ENCODE measurements at regions not wholly inside any gene's neighbourhood (a gene's known extent, or its start where the extent isn't known, plus 50 kb on each side); places are given as distances from the start of the nearest gene placed in this dataset.

- no peaks in the 10 kb centered on the region for H3K27me3 ChIP-seq (ENCODE audit: control insufficient read depth, insufficient read depth, low read length)
- H3K4me3 ChIP-seq (ENCODE audit: insufficient read depth, low read depth, low read length): no peak overlapping the region
- no peak for DNase-seq
- H3K36me3 ChIP-seq (replicated peaks; ENCODE audit: control insufficient read depth, insufficient read depth, low read length): no peaks in the 10 kb centered on the region
Observed at GRCh38 chr15:95829062-95829461, 501.4 kb upstream of the NR2F2 start.

- H3K36me3 ChIP-seq (replicated peaks; ENCODE audit: control insufficient read depth, insufficient read depth, low read length): no peaks in the 10 kb centered on the region
- no peak overlapping the region for H3K4me3 ChIP-seq (ENCODE audit: insufficient read depth, low read depth, low read length)
- no peaks in the 10 kb centered on the region for H3K27me3 ChIP-seq (ENCODE audit: control insufficient read depth, insufficient read depth, low read length)
- no peak for DNase-seq
Observed at GRCh38 chr15:95830281-95830680, 500.2 kb upstream of the NR2F2 start.

- Histone ChIP-seq H3K27me3 (ENCODE audit: control insufficient read depth, insufficient read depth, low read length) (no peaks in the 10 kb centered on the region), H3K36me3 (replicated peaks; ENCODE audit: control insufficient read depth, insufficient read depth, low read length) (no peaks in the 10 kb centered on the region), H3K4me3 (ENCODE audit: insufficient read depth, low read depth, low read length) (no peak overlapping the region)
- DNase-seq: no peak
Observed at GRCh38 chr15:95832668-95833067, 497.8 kb upstream of the NR2F2 start.

DNA sequence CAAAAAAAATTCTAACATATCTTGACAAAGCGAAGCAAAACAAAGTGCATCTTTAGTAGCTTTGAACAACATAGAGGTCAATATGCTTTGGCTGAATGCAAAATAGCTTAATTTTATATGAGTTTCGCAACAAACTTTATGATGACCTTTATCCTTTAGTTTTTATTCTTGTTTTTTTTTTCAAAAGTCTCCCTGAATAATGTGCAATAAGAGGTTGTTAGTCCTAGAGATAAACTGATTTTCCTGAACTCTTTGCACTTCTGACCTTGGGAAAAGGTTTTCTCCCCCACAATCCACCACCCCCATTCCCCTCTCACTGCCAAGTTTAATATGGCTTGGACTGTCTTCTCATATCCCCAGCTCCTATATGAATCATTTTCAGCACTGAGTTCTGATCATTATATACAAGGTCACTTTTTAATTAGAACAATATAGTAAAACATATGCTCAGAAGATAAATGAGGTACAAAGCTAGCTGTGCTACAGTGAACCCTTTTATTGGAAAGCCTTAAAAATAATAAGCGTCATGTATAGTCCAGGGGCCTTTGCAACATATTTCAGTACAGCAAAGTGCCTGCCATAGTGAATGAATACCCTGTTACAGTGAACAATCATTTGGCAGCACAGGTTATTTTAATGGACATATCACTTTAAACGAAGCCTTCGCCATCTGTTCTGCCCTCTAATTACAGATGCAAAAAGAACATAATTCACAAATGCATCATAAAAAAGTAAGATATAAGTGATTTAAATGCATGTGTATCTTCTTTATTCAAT, 496.3 kb upstream of the NR2F2 start:
- Histone ChIP-seq H3K27me3 (ENCODE audit: control insufficient read depth, insufficient read depth, low read length) (no peaks in the 10 kb centered on the region), H3K36me3 (replicated peaks; ENCODE audit: control insufficient read depth, insufficient read depth, low read length) (no peaks in the 10 kb centered on the region), H3K4me3 (ENCODE audit: insufficient read depth, low read depth, low read length) (no peak overlapping the region)
- no peak for DNase-seq

DNA sequence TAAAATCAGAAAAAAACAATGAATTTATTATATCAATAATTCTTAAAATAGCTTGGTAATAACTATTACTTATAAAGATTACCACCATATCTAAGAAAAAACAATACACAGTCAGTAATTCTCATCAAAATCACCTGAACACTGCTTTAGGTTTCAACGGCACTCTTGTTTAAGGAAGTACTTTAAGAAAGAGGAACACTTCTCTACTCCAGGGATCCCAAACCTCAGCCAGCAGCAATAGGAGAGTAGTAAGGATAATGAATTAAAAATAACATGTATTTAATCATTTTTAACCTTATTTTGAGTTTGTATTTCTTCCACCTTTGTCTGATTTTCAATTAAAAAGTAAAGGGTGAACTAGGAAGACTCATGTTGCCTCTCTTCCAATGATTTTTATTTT, 494.0 kb upstream of the NR2F2 start:
- no peak for DNase-seq
- Histone ChIP-seq H3K4me3 (ENCODE audit: insufficient read depth, low read depth, low read length) (no peak overlapping the region), H3K36me3 (replicated peaks; ENCODE audit: control insufficient read depth, insufficient read depth, low read length) (no peaks in the 10 kb centered on the region), H3K27me3 (ENCODE audit: control insufficient read depth, insufficient read depth, low read length) (no peaks in the 10 kb centered on the region)

DNA sequence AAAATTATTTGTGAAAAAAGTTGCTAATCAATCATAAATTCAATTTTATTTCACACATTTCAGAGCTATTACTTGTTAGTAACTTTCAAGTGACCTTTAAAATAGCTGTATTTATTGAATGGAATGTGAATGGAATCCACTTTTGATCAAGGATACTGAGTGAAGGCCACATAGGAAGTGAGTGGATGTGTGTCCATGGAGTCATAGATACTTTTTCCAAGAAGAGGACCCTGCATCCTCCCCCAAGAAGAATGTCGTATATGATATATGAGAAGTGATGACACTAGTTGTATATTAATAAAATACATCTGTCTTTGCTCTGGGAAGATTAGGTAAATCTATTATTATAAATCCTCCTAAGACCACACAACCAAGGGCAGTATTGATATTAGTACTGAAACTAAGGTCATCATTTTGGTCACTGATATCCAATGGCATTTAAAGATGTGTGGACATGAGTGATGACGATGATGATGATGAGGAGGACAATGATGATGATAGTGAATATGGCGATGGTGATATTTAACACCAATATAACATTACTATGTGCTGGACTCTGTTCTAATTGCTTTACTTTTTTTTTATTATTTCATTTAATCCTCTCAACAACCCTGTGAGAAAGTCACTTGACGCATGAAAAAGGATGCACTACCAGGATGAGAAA, 493.0 kb upstream of the NR2F2 start:
- H3K36me3 ChIP-seq (replicated peaks; ENCODE audit: control insufficient read depth, insufficient read depth, low read length): no peaks in the 10 kb centered on the region
- no peak overlapping the region for H3K4me3 ChIP-seq (ENCODE audit: insufficient read depth, low read depth, low read length)
- DNase-seq: no peak
- no peaks in the 10 kb centered on the region for H3K27me3 ChIP-seq (ENCODE audit: control insufficient read depth, insufficient read depth, low read length)

DNA sequence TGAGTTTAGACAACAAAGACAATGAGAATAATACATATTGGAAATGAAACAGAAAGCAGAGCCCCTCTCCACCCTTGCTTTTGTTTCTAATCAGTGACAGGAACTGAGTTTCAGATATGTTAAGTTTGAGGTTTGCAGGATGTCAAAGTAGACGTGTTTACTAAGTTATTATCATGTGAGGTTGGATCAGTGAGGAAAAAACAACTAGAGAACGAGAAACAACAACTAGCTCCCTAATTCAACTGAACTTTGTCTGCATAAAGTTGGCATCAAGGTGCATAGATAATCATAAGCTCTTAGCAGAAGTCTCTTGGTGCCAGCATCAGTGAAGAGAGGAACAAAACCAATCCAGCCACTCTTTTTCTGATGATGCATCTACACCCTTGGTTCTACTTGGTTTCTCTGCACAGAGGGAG, 491.1 kb upstream of the NR2F2 start:
- no peak overlapping the region for H3K4me3 ChIP-seq (ENCODE audit: insufficient read depth, low read depth, low read length)
- no peaks in the 10 kb centered on the region for H3K27me3 ChIP-seq (ENCODE audit: control insufficient read depth, insufficient read depth, low read length)
- no peak for DNase-seq
- no peaks in the 10 kb centered on the region for H3K36me3 ChIP-seq (replicated peaks; ENCODE audit: control insufficient read depth, insufficient read depth, low read length)

GRCh38 chr15:95840004-95840403, 490.5 kb upstream of the NR2F2 start:
- H3K27me3 ChIP-seq (ENCODE audit: control insufficient read depth, insufficient read depth, low read length): no peaks in the 10 kb centered on the region
- no peak overlapping the region for H3K4me3 ChIP-seq (ENCODE audit: insufficient read depth, low read depth, low read length)
- no peak for DNase-seq
- H3K36me3 ChIP-seq (replicated peaks; ENCODE audit: control insufficient read depth, insufficient read depth, low read length): no peaks in the 10 kb centered on the region

DNA sequence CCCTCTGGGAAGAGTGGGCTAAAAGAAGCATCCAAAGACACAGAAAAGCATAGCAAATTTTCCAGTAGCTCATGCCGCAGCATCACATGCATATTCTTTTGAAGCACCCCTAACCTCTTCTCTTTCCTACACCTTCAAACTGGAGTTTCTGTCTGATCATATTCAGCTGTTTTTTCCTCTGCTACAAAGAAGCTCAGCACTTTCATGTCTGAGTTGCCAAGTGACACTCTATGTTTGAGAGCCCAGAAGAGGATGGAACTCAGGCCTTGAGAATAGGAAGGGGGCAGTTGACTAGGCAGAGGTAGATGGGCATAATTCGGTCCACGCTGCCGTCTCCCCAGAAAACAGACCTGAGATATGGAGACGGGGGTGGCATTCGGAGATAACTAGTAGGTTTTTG, 489.6 kb upstream of the NR2F2 start:
- Histone ChIP-seq H3K36me3 (replicated peaks; ENCODE audit: control insufficient read depth, insufficient read depth, low read length) (no peaks in the 10 kb centered on the region), H3K4me3 (ENCODE audit: insufficient read depth, low read depth, low read length) (no peak overlapping the region), H3K27me3 (ENCODE audit: control insufficient read depth, insufficient read depth, low read length) (no peaks in the 10 kb centered on the region)
- DNase-seq: no peak

GRCh38 chr15:95842576-95842975, 487.9 kb upstream of the NR2F2 start:
- H3K27me3 ChIP-seq (ENCODE audit: control insufficient read depth, insufficient read depth, low read length): no peaks in the 10 kb centered on the region
- DNase-seq: no peak

GRCh38 chr15:95843241-95843910, 487.1 kb upstream of the NR2F2 start:
- H3K27me3 ChIP-seq (ENCODE audit: control insufficient read depth, insufficient read depth, low read length): no peaks in the 10 kb centered on the region
- no peaks in the 10 kb centered on the region for H3K36me3 ChIP-seq (replicated peaks; ENCODE audit: control insufficient read depth, insufficient read depth, low read length)
- no peak for DNase-seq
- H3K4me3 ChIP-seq (ENCODE audit: insufficient read depth, low read depth, low read length): no peak overlapping the region

More at GRCh38 chr15:95842576-95842975, 487.9 kb upstream of the NR2F2 start:
- Histone ChIP-seq H3K36me3 (replicated peaks; ENCODE audit: control insufficient read depth, insufficient read depth, low read length) (no peaks in the 10 kb centered on the region), H3K4me3 (ENCODE audit: insufficient read depth, low read depth, low read length) (no peak overlapping the region)

DNA sequence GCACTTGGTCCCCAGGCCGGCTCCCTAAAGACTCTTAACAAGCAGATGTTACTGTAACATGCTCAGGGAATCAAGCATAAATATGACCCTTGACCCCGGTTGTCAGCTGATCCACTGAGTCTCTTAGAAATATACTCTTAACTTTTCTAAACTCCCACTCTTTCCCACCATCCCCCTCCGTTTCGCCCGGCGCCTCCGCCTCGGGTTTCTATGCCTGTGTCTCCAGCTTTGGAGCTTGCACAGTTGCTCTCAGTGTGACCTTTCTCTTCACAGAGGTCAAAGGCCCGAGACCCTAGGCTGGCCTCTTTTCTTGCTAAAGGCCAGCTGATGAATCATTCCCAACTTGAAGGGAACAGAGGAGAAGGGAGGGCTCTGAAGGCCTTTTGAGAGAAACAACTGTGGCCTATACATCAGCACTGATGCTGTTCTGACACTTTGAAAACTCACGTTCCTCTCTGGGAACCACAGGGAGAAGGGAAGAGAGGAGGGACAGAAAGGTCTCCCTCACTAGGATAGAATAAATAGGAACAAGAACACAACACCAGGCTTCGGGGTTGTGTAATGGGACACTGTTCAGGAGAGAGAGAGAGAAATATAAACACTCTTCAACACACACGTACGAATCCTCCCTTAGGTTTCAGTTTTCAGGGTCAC, 484.5 kb upstream of the NR2F2 start:
- no peak for DNase-seq
- Histone ChIP-seq H3K27me3 (ENCODE audit: control insufficient read depth, insufficient read depth, low read length) (no peaks in the 10 kb centered on the region), H3K36me3 (replicated peaks; ENCODE audit: control insufficient read depth, insufficient read depth, low read length) (no peaks in the 10 kb centered on the region), H3K4me3 (ENCODE audit: insufficient read depth, low read depth, low read length) (no peak overlapping the region)

- no peak for DNase-seq
- no peaks in the 10 kb centered on the region for H3K27me3 ChIP-seq (ENCODE audit: control insufficient read depth, insufficient read depth, low read length)
- H3K4me3 ChIP-seq (ENCODE audit: insufficient read depth, low read depth, low read length): no peak overlapping the region
- H3K36me3 ChIP-seq (replicated peaks; ENCODE audit: control insufficient read depth, insufficient read depth, low read length): no peaks in the 10 kb centered on the region
Observed at GRCh38 chr15:95848126-95848525, 482.4 kb upstream of the NR2F2 start.

- DNase-seq: no peak
- no peak overlapping the region for H3K4me3 ChIP-seq (ENCODE audit: insufficient read depth, low read depth, low read length)
- H3K36me3 ChIP-seq (replicated peaks; ENCODE audit: control insufficient read depth, insufficient read depth, low read length): no peaks in the 10 kb centered on the region
- H3K27me3 ChIP-seq (ENCODE audit: control insufficient read depth, insufficient read depth, low read length): no peaks in the 10 kb centered on the region
Observed at GRCh38 chr15:95850837-95851236, 479.7 kb upstream of the NR2F2 start.

DNA sequence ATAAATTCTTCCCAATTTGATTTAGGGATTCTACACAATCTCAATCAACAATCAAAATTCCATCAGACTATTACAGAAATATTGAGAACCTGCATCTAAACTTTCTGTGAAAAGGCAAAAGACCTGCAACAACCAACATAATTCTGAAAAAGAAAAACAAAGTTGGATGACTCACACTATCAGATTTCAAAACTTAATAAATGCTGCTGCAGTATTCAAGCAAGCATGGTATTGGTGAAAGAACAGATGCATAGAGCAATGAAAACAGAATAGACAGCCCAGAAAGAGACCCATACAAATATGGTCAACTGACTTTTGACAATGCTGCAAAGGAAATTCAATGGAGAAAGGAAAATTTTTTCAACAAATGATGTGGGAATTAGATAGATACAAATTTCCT, 477.1 kb upstream of the NR2F2 start:
- no peak for DNase-seq
- Histone ChIP-seq H3K27me3 (ENCODE audit: control insufficient read depth, insufficient read depth, low read length) (no peaks in the 10 kb centered on the region), H3K4me3 (ENCODE audit: insufficient read depth, low read depth, low read length) (no peak overlapping the region), H3K36me3 (replicated peaks; ENCODE audit: control insufficient read depth, insufficient read depth, low read length) (no peaks in the 10 kb centered on the region)
